ENCODE measurements at regions not wholly inside any gene's neighbourhood (a gene's known extent, or its start where the extent isn't known, plus 50 kb on each side); places are given as distances from the start of the nearest gene placed in this dataset.
A peak's percentile ranks its signal among the peaks of the same experiment; 100 is the strongest.

DNA sequence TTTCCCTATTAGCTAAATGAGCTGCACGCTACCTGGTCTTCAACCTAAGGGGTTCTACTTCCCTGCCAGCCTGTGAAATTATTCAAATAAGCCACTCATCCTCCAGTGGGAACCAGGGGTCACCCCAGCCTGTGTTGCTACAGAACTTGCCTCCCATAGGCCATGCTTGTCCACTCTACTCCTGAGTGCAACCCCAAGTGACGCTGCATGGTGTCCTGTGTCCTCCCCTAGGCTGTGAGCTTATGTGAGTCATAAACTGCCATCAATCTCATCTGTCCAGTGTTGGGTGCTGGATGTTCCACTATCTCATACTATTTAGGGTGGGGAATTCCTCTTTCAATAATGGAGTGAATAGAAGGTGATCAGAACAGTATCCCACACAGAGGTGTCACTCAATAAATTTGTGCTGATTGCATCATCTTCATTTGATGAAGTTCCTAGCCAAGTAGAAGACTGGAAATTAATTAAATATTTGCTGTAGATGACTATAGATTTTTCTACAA lies 49.8 kb upstream of the SSR3 start:
- Histone ChIP-seq H3K79me2 (ENCODE audit: insufficient read depth, low read length) (no peaks in the 10 kb centered on the region), H3K4me2 (replicated peaks; ENCODE audit: extremely low read depth, low read length, poor library complexity, severe bottlenecking) (no peak overlapping the region), H4K20me1 (ENCODE audit: insufficient read depth, low read length) (no peaks in the 10 kb centered on the region), H3K9me3 (replicated peaks in 1 of 2; ENCODE audit: control insufficient read depth in 1 of 2, insufficient read depth in 1 of 2, low read length in 2 of 2) (no peaks in the 10 kb centered on the region), H3K27ac (ENCODE audit: low read depth in 1 of 2, low read length in 2 of 2) (no peak overlapping the region), H2AFZ (ENCODE audit: insufficient read depth, low read depth, low read length, poor library complexity, severe bottlenecking) (no peak overlapping the region), H3K27me3 (ENCODE audit: control insufficient read depth in 2 of 2, insufficient read depth in 2 of 2, low read length in 2 of 2) (no peaks in the 10 kb centered on the region), H3K9ac (ENCODE audit: insufficient read depth, low read length, poor library complexity, severe bottlenecking) (no peak overlapping the region), H3K4me3 (replicated peaks in 1 of 3; ENCODE audit: low read depth in 2 of 3, low read length in 3 of 3) (no peak overlapping the region), H3K36me3 (replicated peaks in 1 of 2; ENCODE audit: control insufficient read depth in 1 of 2, insufficient read depth in 2 of 2, low read length in 2 of 2) (no peaks in the 10 kb centered on the region), H3K4me1 (ENCODE audit: control insufficient read depth in 1 of 2, insufficient read depth in 2 of 2, low read length in 2 of 2) (peaks cover 20 to 23% of the 10 kb centered on the region in 2 donors)
- intact Hi-C loops (cut with micrococcal nuclease): loop anchor here (10.0 kb wide), 2 partner anchors 50 to 60 kb away; partner anchors contain the start of gene SSR3 (in 2 of the 2)
- Mint-ChIP-seq H3K36me3 (no peaks in the 10 kb centered on the region), H3K4me3 (no peak overlapping the region), H3K4me1 (peaks cover 32% of the 10 kb centered on the region), H3K27ac (no peak overlapping the region), H3K27me3 (ENCODE audit: low read depth in 3 of 3) (peaks cover 0 to 2% (median 0%) of the 10 kb centered on the region in 3 donors), H3K9me3 (peaks cover 0 to 3% (median 0%) of the 10 kb centered on the region in 7 donors)
- DNase-seq: peak in 1 of 3 donors; percentile 23
- WGBS (ENCODE audit: insufficient coverage): 85% methylated on average over 1 of the region's 2 CpGs
- TF ChIP-seq, protein P1, sequence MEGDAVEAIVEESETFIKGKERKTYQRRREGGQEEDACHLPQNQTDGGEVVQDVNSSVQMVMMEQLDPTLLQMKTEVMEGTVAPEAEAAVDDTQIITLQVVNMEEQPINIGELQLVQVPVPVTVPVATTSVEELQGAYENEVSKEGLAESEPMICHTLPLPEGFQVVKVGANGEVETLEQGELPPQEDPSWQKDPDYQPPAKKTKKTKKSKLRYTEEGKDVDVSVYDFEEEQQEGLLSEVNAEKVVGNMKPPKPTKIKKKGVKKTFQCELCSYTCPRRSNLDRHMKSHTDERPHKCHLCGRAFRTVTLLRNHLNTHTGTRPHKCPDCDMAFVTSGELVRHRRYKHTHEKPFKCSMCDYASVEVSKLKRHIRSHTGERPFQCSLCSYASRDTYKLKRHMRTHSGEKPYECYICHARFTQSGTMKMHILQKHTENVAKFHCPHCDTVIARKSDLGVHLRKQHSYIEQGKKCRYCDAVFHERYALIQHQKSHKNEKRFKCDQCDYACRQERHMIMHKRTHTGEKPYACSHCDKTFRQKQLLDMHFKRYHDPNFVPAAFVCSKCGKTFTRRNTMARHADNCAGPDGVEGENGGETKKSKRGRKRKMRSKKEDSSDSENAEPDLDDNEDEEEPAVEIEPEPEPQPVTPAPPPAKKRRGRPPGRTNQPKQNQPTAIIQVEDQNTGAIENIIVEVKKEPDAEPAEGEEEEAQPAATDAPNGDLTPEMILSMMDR (IDR thresholded peaks at IDR 0.05): no peak

Data from CD14-positive monocyte (primary cell).